Cardiac fibroblast (primary cell): ENCODE measurements at regions not wholly inside any gene's neighbourhood (a gene's known extent, or its start where the extent isn't known, plus 50 kb on each side); places are given as distances from the start of the nearest gene placed in this dataset.

Experiments
- DNase-seq, 2 donors: peaks; one replicate each; pipeline versions ENCODE4 v3.0.0 to v3.0.0-alpha.2; 2010; ENCODE audit warnings: low read depth in 2 of 2
- H3K4me3 ChIP-seq, 2 donors: replicated peaks in 1 of 2; 1 replicate in 1 of 2; 2 replicates in 1 of 2; pipeline ENCODE4 v1.5.1; 2011; ENCODE audit warnings: low read depth in 2 of 2, low read length in 2 of 2, mild to moderate bottlenecking in 2 of 2, moderate library complexity in 1 of 2
- CTCF ChIP-seq: IDR thresholded peaks from one replicate; pipeline ENCODE4 v1.5.1; 2011; ENCODE audit warnings: low read depth, mild to moderate bottlenecking, low read length, inconsistent platforms

DNA sequence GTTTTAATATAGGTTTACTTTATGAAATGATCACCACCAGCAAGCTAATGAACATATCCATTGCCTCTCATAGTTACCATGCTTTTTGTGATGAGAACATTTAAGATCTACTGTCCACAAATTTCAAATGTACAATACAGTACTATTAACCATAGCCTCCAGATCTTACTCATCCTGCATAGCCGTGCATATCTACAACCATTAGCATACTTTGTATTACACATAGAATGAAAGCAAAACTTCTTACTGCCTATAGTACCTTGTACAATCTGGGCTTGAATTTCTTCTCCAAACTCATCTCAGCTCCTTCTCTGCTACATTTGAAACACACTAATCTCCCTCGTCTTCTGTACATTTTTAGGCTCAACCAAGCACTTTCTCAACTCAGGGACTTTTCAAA, 510.6 kb downstream of the PRR16 start:
- no peak for TF ChIP-seq CTCF
- no peak overlapping the region for H3K4me3 ChIP-seq
- DNase-seq: no peak

- H3K4me3 ChIP-seq: no peak overlapping the region
- DNase-seq: no peak
- no peak for TF ChIP-seq CTCF
Observed at GRCh38 chr5:120982351-120982750, 518.3 kb downstream of the PRR16 start.

GRCh38 chr5:120985526-120985925, 521.4 kb downstream of the PRR16 start:
- no peak overlapping the region for H3K4me3 ChIP-seq
- no peak for TF ChIP-seq CTCF
- no peak for DNase-seq

DNA sequence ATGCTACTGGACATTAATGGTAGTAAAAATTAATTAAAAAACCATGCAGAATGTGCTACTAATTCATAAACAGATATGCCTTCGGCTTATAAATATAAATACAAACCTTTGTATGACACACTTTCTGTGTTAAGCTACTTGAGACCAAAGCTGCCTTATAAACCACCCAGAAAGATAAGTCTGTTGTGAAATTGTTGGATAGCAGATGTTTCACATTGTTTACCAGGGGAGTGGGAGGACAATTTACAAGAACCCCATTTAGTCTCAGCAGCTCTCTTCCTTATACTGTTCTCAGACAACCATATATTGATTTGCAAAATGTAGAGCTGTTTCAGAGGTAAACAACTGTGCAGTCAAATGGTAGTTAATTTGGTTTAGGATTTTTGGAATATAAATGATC, 524.4 kb downstream of the PRR16 start:
- H3K4me3 ChIP-seq: no peak overlapping the region
- no peak for DNase-seq

GRCh38 chr5:120988941-120989340, 524.8 kb downstream of the PRR16 start:
- TF ChIP-seq CTCF: no peak
- DNase-seq: no peak

More for the DNA sequence above, 524.4 kb downstream of the PRR16 start:
- no peak for TF ChIP-seq CTCF

DNA sequence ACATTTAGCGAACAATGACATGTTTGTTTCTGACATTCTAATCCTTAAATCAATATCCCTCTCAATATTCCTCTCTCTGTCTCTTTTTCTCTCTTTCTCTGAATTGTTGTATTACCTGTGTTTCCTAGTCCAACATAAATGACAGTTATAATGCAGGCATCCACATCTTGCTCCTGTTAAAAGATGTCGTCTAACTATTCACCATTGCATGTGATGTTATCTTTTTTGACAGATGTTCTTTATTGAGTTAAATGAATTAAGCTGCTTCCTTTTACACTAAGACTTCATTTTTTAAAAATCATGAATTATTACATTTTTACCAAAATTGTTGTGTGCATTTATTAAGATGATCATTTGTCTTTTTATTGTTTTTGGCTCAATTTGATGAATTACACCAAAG, 527.5 kb downstream of the PRR16 start:
- TF ChIP-seq CTCF: no peak
- DNase-seq: no peak
- H3K4me3 ChIP-seq: no peak overlapping the region

More at GRCh38 chr5:120988941-120989340, 524.8 kb downstream of the PRR16 start:
- no peak overlapping the region for H3K4me3 ChIP-seq

DNA sequence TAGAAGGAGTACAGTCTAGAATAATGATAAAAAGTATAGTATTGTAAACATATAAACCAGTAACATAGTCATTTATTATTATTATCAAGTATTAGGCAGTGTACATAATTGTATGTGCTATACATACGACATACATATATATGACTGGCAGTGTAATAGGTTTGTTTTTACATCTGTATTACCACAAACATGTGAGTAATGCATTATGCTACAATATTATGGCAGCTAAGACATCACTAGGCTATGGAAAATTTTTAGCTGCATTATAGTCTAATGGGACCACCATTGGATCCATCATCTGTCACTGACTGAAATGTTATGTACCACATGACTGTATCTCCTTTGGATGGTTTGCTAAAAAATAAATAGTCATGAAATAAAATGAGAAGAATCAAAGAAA, 530.0 kb downstream of the PRR16 start:
- H3K4me3 ChIP-seq: no peak overlapping the region
- no peak for TF ChIP-seq CTCF
- no peak for DNase-seq
